ENCODE measurements at regions not wholly inside any gene's neighbourhood (a gene's known extent, or its start where the extent isn't known, plus 50 kb on each side); places are given as distances from the start of the nearest gene placed in this dataset.

- no peaks in the 10 kb centered on the region for H3K27me3 ChIP-seq (ENCODE audit: insufficient read depth in 3 of 3, low read length in 2 of 3)
- TF ChIP-seq CTCF (IDR thresholded peaks at IDR 0.05), result no peak
- H3K4me3 ChIP-seq, result no peak overlapping the region
- no peak overlapping the region for H3K27ac ChIP-seq
- no peaks in the 10 kb centered on the region for H3K36me3 ChIP-seq (ENCODE audit: insufficient read depth in 1 of 2, low read depth in 1 of 2)
- intact Hi-C loops (cut with DNase I), result loop anchor here (5.0 kb wide), 2 partner anchors 52 to 132 kb away; no protein-coding TSS in a partner anchor
- peaks cover 31% of the 10 kb centered on the region for H3K4me1 ChIP-seq
- H3K9me3 ChIP-seq, result no peaks in the 10 kb centered on the region
- WGBS, 3 donors, result 86 to 96% (median 88%) methylated on average over 8 of the region's 8 CpGs
- ATAC-seq, result no peak
- no peak for DNase-seq
Observed at GRCh38 chr6:166689687-166690086, 62.6 kb upstream of the RPS6KA2 start.

- no peaks in the 10 kb centered on the region for H3K9me3 ChIP-seq
- no peak for TF ChIP-seq CTCF (IDR thresholded peaks at IDR 0.05)
- H3K4me3 ChIP-seq, result no peak overlapping the region
- ATAC-seq (no peak), DNase-seq (no peak)
- H3K36me3 ChIP-seq (ENCODE audit: insufficient read depth in 1 of 2, low read depth in 1 of 2), result no peaks in the 10 kb centered on the region
- H3K27me3 ChIP-seq (ENCODE audit: insufficient read depth in 3 of 3, low read length in 2 of 3), result no peaks in the 10 kb centered on the region
- no peak overlapping the region for H3K27ac ChIP-seq
- H3K4me1 ChIP-seq, result peaks cover 29% of the 10 kb centered on the region
- 94 to 99% (median 95%) methylated on average over 9 of the region's 9 CpGs for WGBS, 3 donors
- intact Hi-C loops (cut with DNase I), result loop anchor here in 1 of 2 donors (5.0 kb wide), 2 partner anchors 52 to 132 kb away; no protein-coding TSS in a partner anchor
Observed at GRCh38 chr6:166688901-166689300, 61.9 kb upstream of the RPS6KA2 start.

GRCh38 chr6:166687879-166688205 is 60.8 kb upstream of the RPS6KA2 start:
- Histone ChIP-seq H3K9me3 (no peaks in the 10 kb centered on the region), H3K4me3 (no peak overlapping the region), H3K27ac (no peak overlapping the region), H3K27me3 (ENCODE audit: insufficient read depth in 3 of 3, low read length in 2 of 3) (no peaks in the 10 kb centered on the region), H3K36me3 (ENCODE audit: insufficient read depth in 1 of 2, low read depth in 1 of 2) (no peaks in the 10 kb centered on the region), H3K4me1 (peaks cover 21% of the 10 kb centered on the region)
- ATAC-seq (no peak), DNase-seq (no peak)
- TF ChIP-seq CTCF (IDR thresholded peaks at IDR 0.05), result no peak
- intact Hi-C loops (cut with DNase I), result loop anchor here in 1 of 2 donors (5.0 kb wide), 2 partner anchors 51 to 131 kb away; no protein-coding TSS in a partner anchor
- WGBS, 3 donors, result 80 to 84% (median 81%) methylated on average over 4 to 6 of the region's 6 CpGs

GRCh38 chr6:166687070-166687878 is 60.2 kb upstream of the RPS6KA2 start:
- no peak for TF ChIP-seq CTCF (IDR thresholded peaks at IDR 0.05)
- ATAC-seq (no peak), DNase-seq (no peak)
- H3K27me3 ChIP-seq (ENCODE audit: insufficient read depth in 3 of 3, low read length in 2 of 3), result no peaks in the 10 kb centered on the region
- peaks cover 18% of the 10 kb centered on the region for H3K4me1 ChIP-seq
- WGBS, 3 donors, result 85 to 93% (median 88%) methylated on average over 21 of the region's 21 CpGs
- H3K9me3 ChIP-seq, result no peaks in the 10 kb centered on the region
- intact Hi-C loops (cut with DNase I), result loop anchor here in 1 of 2 donors (5.0 kb wide), 2 partner anchors 50 to 130 kb away; no protein-coding TSS in a partner anchor
- no peak overlapping the region for H3K27ac ChIP-seq
- no peaks in the 10 kb centered on the region for H3K36me3 ChIP-seq (ENCODE audit: insufficient read depth in 1 of 2, low read depth in 1 of 2)
- no peak overlapping the region for H3K4me3 ChIP-seq

Data from psoas muscle (tissue), 7 donors.